HepG2 (cell line): ENCODE measurements at regions not wholly inside any gene's neighbourhood (a gene's known extent, or its start where the extent isn't known, plus 50 kb on each side); places are given as distances from the start of the nearest gene placed in this dataset.

Source experiments
- ATAC-seq: fragments of 200-7000 bp; cut with Tn5 transposase; 3 replicates; pipeline ENCODE4 v1.9.1; 2020; ENCODE audit warnings: mild to moderate bottlenecking, moderate library complexity
- BruUV-seq: library from RNA; stranded (reverse); fragments of 400-500 nt; replicated peaks from 2 replicates; lab custom pipeline; 2021; lab: Mats Ljungman, UMichigan
- CTCF ChIA-PET: fragments of 300-600 bp; formaldehyde crosslinking; extraction: SDS; loops from one replicate; lab custom pipeline; 2021; ENCODE audit warnings: low total read pairs, inconsistent platforms, low intra/inter-chr PET ratio; lab: Yijun Ruan, JAX
- POLR2A ChIA-PET: fragments of 350-600 bp; sonication (Branson Sonifier 250); formaldehyde crosslinking; loops from one replicate; lab custom pipeline; 2020; ENCODE audit warnings: antibody characterized with exemption, inconsistent platforms; lab: Yijun Ruan, JAX
- DNase-seq: peaks from one replicate; pipeline ENCODE4 v3.0.0-alpha.2; 2015; ENCODE audit warnings: low spot score
- FAIRE-seq: peaks from 3 replicates; lab custom pipeline; 2011; peaks lifted over from hg19 to GRCh38; lab: Jason Lieb, UNC
- H2AFZ ChIP-seq: one replicate; pipeline ENCODE4 v1.6.1; 2011; ENCODE audit warnings: low read length, inconsistent platforms
- H3K27ac ChIP-seq: fragments of 300-600 bp; 3 replicates; pipeline ENCODE4 v1.8.0; 2011; ENCODE audit warnings: mixed run types, mild to moderate bottlenecking, mixed read lengths, low read length, inconsistent platforms; ENCODE audit not compliant: insufficient read depth; ENCODE audit errors: extremely low read length
- H3K27me3 ChIP-seq, 2 experiments: fragments of 200-600 bp in 1 of 2; 2 replicates in 1 of 2; 3 replicates in 1 of 2; pipeline versions ENCODE4 v1.6.0 to v1.8.0; 2011; ENCODE audit warnings: low read length in 2 of 2, mild to moderate bottlenecking in 2 of 2, moderate library complexity in 2 of 2, inconsistent platforms in 1 of 2; ENCODE audit not compliant: insufficient read depth in 2 of 2, control insufficient read depth in 1 of 2
- H3K36me3 ChIP-seq, 2 experiments: fragments of 200-600 bp in 1 of 2; replicated peaks in 1 of 2; 2 replicates in 1 of 2; 3 replicates in 1 of 2; pipeline versions ENCODE4 v1.5.1 to v1.8.0; 2011; ENCODE audit warnings: low read length in 2 of 2, inconsistent platforms in 1 of 2; ENCODE audit not compliant: insufficient read depth in 2 of 2, control insufficient read depth in 1 of 2
- H3K4me1 ChIP-seq: 2 replicates; pipeline ENCODE4 v1.5.1; 2012; ENCODE audit warnings: low read length, inconsistent platforms; ENCODE audit not compliant: insufficient read depth
- H3K4me2 ChIP-seq: 2 replicates; pipeline ENCODE4 v1.6.0; 2011; ENCODE audit warnings: low read depth, low read length, inconsistent platforms
- H3K4me3 ChIP-seq, 3 experiments: fragments of 200-600 bp in 1 of 3; sonication (generic), shearing (Covaris generic) in 1 of 3; replicated peaks in 1 of 3; 2 replicates each; pipeline ENCODE4 v1.5.1; 2011 to 2016; ENCODE audit warnings: low read length in 3 of 3, inconsistent platforms in 2 of 3, low read depth in 2 of 3, mild to moderate bottlenecking in 2 of 3, control low read depth in 1 of 3, mixed read lengths in 1 of 3; ENCODE audit not compliant: insufficient read depth in 1 of 3
- H3K79me2 ChIP-seq: one replicate; pipeline ENCODE4 v1.6.1; 2011; ENCODE audit warnings: low read length, inconsistent platforms; ENCODE audit not compliant: insufficient read depth
- H3K9ac ChIP-seq: 2 replicates; pipeline ENCODE4 v1.6.0; 2011; ENCODE audit warnings: mild to moderate bottlenecking, low read depth, low read length, inconsistent platforms; ENCODE audit not compliant: insufficient read depth
- H3K9me3 ChIP-seq: 2 replicates; pipeline ENCODE4 v1.5.1; 2012; ENCODE audit warnings: mild to moderate bottlenecking, low read length
- H4K20me1 ChIP-seq: 2 replicates; pipeline ENCODE4 v1.6.0; 2011; ENCODE audit warnings: inconsistent platforms, mild to moderate bottlenecking, low read length, moderate library complexity; ENCODE audit not compliant: insufficient read depth
- CBFB ChIP-seq: sonication (generic); formaldehyde crosslinking; IDR thresholded peaks from 2 replicates; pipeline ENCODE4 v1.4.0; 2020; ENCODE audit warnings: missing genetic modification reagents
- ELK4 ChIP-seq: sonication (generic); formaldehyde crosslinking; IDR thresholded peaks from 2 replicates; pipeline ENCODE4 v1.9.0; 2021; ENCODE audit warnings: missing genetic modification reagents, borderline replicate concordance
- TBP ChIP-seq: sonication (generic); formaldehyde crosslinking; IDR thresholded peaks from 2 replicates; pipeline ENCODE4 v1.5.0; 2020; ENCODE audit warnings: missing genetic modification reagents
- TIGD3 ChIP-seq: sonication (generic); formaldehyde crosslinking; IDR thresholded peaks from 2 replicates; pipeline ENCODE4 v1.5.1; 2020; ENCODE audit warnings: mild to moderate bottlenecking, missing genetic modification reagents, borderline replicate concordance
- ZBTB25 ChIP-seq: IDR thresholded peaks from 2 replicates; pipeline ENCODE4 v1.6.1; 2018; ENCODE audit warnings: missing genetic modification reagents
- ZNF547 ChIP-seq: sonication (generic); formaldehyde crosslinking; IDR thresholded peaks from 2 replicates; pipeline ENCODE4 v1.5.1; 2020; ENCODE audit warnings: mild to moderate bottlenecking, missing genetic modification reagents
- WGBS: methylation state at CpG from one replicate; pipeline ENCODE4 v1.1.6; 2017; ENCODE audit warnings: low lambda C conversion rate; 5-methylcytosine and 5-hydroxymethylcytosine counted together
- in situ Hi-C: cut with HindIII; loops from 2 replicates; pipeline ENCODE4 v1.10.0; 2017; ENCODE audit warnings: low pct_unique_long_range_greater_than_20kb; ENCODE audit not compliant: extremely low pct_ligation_motif_present
- intact Hi-C: fragments of 100-400 bp; cut with micrococcal nuclease; formaldehyde crosslinking; loops from one replicate; pipeline ENCODE4 v1.10.0; 2022; ENCODE audit not compliant: unreplicated experiment
- TF ChIP-seq, protein P1 (sequence below): sonication (generic); formaldehyde crosslinking; IDR thresholded peaks from 2 replicates; pipeline ENCODE4 v1.5.1; 2020; ENCODE audit warnings: mild to moderate bottlenecking, missing genetic modification reagents, moderate library complexity
- TF ChIP-seq, protein P2 (sequence below): IDR thresholded peaks from 2 replicates; pipeline ENCODE4 v1.6.1; 2016; ENCODE audit warnings: control low read depth

DNA sequence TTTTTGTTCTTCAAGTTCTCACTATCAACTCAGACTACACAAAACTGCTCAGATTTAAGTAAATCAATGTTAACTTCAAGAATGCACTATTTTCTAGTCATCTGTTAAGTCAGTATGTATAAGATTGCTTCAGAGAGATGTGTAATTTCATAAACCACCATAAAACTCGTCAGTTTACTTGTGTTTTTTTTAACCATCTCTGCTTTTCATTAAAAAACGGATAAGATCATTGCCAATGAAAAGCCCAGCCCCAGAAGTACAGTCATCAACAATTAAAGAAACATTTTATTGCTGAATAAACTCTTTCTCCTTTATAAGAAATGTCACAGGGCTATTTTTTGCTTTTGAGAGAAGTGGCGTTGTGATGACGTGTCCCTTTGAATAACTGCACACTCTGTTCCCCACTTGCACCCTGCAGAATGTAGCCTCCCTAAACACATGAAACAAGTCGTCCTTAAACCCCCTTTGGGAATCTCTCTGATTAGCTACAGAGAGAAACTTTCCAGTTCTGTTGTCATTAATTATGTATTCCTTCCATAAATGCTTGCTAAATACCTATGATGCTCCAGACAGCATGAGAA is 202.7 kb upstream of the FOXD3 start (continued):
- no peak for TF ChIP-seq TIGD3 (CRISPR knock-in tag)

- Histone ChIP-seq H3K27ac (no peak overlapping the region), H3K9me3 (no peaks in the 10 kb centered on the region), H4K20me1 (no peaks in the 10 kb centered on the region), H3K4me2 (no peak overlapping the region), H2AFZ (no peak overlapping the region), H3K27me3 (no peaks in the 10 kb centered on the region), H3K4me3 (no peak overlapping the region), H3K9ac (no peak overlapping the region), H3K79me2 (no peaks in the 10 kb centered on the region), H3K4me1 (peaks cover 31% of the 10 kb centered on the region), H3K36me3 (no peaks in the 10 kb centered on the region)
- ATAC-seq (no peak), FAIRE-seq (no peak), DNase-seq (no peak)
- BruUV-seq, result no TSS peak
- TF ChIP-seq ZBTB25 (no peak), CBFB (CRISPR knock-in tag) (no peak), ELK4 (CRISPR knock-in tag) (no peak), ZNF547 (CRISPR knock-in tag) (no peak), TBP (CRISPR knock-in tag) (no peak)
- TF ChIP-seq, protein P1, sequence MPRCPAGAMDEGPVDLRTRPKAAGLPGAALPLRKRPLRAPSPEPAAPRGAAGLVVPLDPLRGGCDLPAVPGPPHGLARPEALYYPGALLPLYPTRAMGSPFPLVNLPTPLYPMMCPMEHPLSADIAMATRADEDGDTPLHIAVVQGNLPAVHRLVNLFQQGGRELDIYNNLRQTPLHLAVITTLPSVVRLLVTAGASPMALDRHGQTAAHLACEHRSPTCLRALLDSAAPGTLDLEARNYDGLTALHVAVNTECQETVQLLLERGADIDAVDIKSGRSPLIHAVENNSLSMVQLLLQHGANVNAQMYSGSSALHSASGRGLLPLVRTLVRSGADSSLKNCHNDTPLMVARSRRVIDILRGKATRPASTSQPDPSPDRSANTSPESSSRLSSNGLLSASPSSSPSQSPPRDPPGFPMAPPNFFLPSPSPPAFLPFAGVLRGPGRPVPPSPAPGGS (CRISPR knock-in tag), result no peak
- TF ChIP-seq, protein P2, sequence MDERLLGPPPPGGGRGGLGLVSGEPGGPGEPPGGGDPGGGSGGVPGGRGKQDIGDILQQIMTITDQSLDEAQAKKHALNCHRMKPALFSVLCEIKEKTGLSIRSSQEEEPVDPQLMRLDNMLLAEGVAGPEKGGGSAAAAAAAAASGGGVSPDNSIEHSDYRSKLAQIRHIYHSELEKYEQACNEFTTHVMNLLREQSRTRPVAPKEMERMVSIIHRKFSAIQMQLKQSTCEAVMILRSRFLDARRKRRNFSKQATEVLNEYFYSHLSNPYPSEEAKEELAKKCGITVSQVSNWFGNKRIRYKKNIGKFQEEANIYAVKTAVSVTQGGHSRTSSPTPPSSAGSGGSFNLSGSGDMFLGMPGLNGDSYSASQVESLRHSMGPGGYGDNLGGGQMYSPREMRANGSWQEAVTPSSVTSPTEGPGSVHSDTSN (CRISPR knock-in tag), result no peak
- WGBS, result 45% methylated on average over 9 of the region's 9 CpGs
- ChIA-PET CTCF (no interaction called here), POLR2A (no interaction called here)
- in situ Hi-C loops (no loop called here), intact Hi-C loops (no loop called here)
Observed at GRCh38 chr1:63122079-63122478, 200.3 kb upstream of the FOXD3 start.
